IPS-20b (cell line): ENCODE measurements at regions not wholly inside any gene's neighbourhood (a gene's known extent, or its start where the extent isn't known, plus 50 kb on each side); places are given as distances from the start of the nearest gene placed in this dataset.

Source experiments
- H3K27ac ChIP-seq: one replicate; pipeline ENCODE4 v1.5.1; 2013; ENCODE audit warnings: low read length
- H3K27me3 ChIP-seq: 2 replicates; pipeline ENCODE4 v1.6.1; 2013; ENCODE audit warnings: mild to moderate bottlenecking, low read length, inconsistent platforms; ENCODE audit not compliant: insufficient read depth
- H3K36me3 ChIP-seq: 2 replicates; pipeline ENCODE4 v1.6.1; 2013; ENCODE audit warnings: low read depth, mild to moderate bottlenecking, inconsistent platforms, low read length, moderate library complexity; ENCODE audit not compliant: insufficient read depth
- H3K4me1 ChIP-seq: 2 replicates; pipeline ENCODE4 v1.6.1; 2013; ENCODE audit warnings: mild to moderate bottlenecking, control low read depth, inconsistent platforms, low read length, moderate library complexity; ENCODE audit not compliant: insufficient read depth
- H3K4me3 ChIP-seq: 2 replicates; pipeline ENCODE4 v1.5.1; 2013; ENCODE audit warnings: mild to moderate bottlenecking, low read length, inconsistent platforms
- H3K9ac ChIP-seq: 2 replicates; pipeline ENCODE4 v1.6.1; 2013; ENCODE audit warnings: low read depth, mild to moderate bottlenecking, inconsistent platforms, low read length, moderate library complexity
- H3K9me3 ChIP-seq: 2 replicates; pipeline ENCODE4 v1.6.1; 2013; ENCODE audit warnings: mild to moderate bottlenecking, low read depth, low read length, inconsistent platforms; ENCODE audit not compliant: insufficient read depth

- peaks cover 14% of the 10 kb centered on the region; the same call in 1 of the 2 replicates for H3K27me3 ChIP-seq
- H3K4me3 ChIP-seq, result no peak overlapping the region
- peaks cover 15% of the 10 kb centered on the region; the same call in 1 of the 2 replicates for H3K9me3 ChIP-seq
- H3K27ac ChIP-seq, result no peak overlapping the region
- no peak overlapping the region for H3K9ac ChIP-seq
- no peaks in the 10 kb centered on the region for H3K36me3 ChIP-seq
- H3K4me1 ChIP-seq, result peaks cover 10% of the 10 kb centered on the region; the same call in 1 of the 2 replicates
Measured at GRCh38 chr11:115051938-115052590, 373.7 kb downstream of the NXPE2 start.

- H3K4me1 ChIP-seq, result peaks cover 10% of the 10 kb centered on the region; the same call in 1 of the 2 replicates
Measured at GRCh38 chr11:115052601-115053000, 374.3 kb downstream of the NXPE2 start.

GRCh38 chr11:115054570-115055538, 376.5 kb downstream of the NXPE2 start:
- peaks cover 14% of the 10 kb centered on the region; the same call in 1 of the 2 replicates for H3K27me3 ChIP-seq
- H3K36me3 ChIP-seq, result no peaks in the 10 kb centered on the region
- H3K27ac ChIP-seq, result no peak overlapping the region
- no peak overlapping the region for H3K4me3 ChIP-seq
- peaks cover 17% of the 10 kb centered on the region; the same call in 1 of the 2 replicates for H3K9me3 ChIP-seq
- H3K4me1 ChIP-seq, result peaks cover 10% of the 10 kb centered on the region; the same call in 1 of the 2 replicates
- no peak overlapping the region for H3K9ac ChIP-seq

More at GRCh38 chr11:115052601-115053000, 374.3 kb downstream of the NXPE2 start:
- no peak overlapping the region for H3K4me3 ChIP-seq
- H3K9ac ChIP-seq, result no peak overlapping the region
- H3K27ac ChIP-seq, result no peak overlapping the region
- H3K9me3 ChIP-seq, result peaks cover 17% of the 10 kb centered on the region; the same call in 1 of the 2 replicates
- no peaks in the 10 kb centered on the region for H3K36me3 ChIP-seq
- peaks cover 14% of the 10 kb centered on the region; the same call in 1 of the 2 replicates for H3K27me3 ChIP-seq

DNA sequence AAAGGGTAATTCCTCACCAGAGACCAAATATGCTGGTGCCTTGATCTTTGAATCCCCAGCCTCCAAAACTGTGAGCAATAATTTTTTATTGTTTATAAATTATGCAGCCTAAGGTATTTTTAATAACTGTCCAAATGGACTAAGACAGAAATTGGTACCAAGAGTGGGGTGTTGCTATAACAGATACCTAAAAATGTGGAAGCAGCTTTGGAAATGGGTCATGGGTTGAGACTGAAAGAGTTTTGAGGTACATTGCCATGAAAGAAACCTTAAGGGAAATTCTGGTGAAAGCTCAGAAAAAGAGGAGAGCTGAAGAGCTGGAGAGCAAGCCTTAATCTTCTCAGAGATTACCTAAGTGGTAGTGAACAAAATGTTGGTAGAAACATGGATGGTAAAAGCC, 378.2 kb downstream of the NXPE2 start:
- H3K4me3 ChIP-seq, result no peak overlapping the region
- no peak overlapping the region for H3K9ac ChIP-seq
- H3K27ac ChIP-seq, result no peak overlapping the region
- H3K27me3 ChIP-seq, result peaks cover 9% of the 10 kb centered on the region; the same call in 1 of the 2 replicates
- H3K9me3 ChIP-seq, result peaks cover 17% of the 10 kb centered on the region; the same call in 1 of the 2 replicates
- no peaks in the 10 kb centered on the region for H3K36me3 ChIP-seq
- no peaks in the 10 kb centered on the region; the same call in 1 of the 2 replicates for H3K4me1 ChIP-seq

DNA sequence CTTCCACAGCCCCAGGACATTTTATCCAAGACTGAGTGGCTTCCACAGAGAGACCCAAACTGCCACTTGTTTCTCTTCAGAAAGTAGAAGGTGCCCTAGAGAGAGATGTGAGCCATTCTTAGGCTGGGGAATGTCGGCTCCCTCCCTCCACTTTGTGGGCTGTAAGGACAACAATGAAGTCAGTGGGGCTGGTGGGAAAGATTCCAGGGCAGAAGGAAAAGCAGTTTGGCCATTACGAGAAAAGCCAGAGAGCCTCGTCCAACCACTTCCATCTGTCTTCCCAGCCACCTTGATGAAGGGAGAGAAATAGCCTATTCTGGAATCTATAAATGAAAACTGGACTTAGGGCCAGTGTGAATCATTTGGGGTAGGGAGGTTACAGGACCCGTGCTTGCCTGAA, 382.5 kb downstream of the NXPE2 start:
- Histone ChIP-seq H3K27ac (no peak overlapping the region), H3K4me3 (no peak overlapping the region), H3K4me1 (no peaks in the 10 kb centered on the region), H3K9me3 (peaks cover 19% of the 10 kb centered on the region), H3K36me3 (no peaks in the 10 kb centered on the region), H3K27me3 (no peaks in the 10 kb centered on the region), H3K9ac (no peak overlapping the region)

DNA sequence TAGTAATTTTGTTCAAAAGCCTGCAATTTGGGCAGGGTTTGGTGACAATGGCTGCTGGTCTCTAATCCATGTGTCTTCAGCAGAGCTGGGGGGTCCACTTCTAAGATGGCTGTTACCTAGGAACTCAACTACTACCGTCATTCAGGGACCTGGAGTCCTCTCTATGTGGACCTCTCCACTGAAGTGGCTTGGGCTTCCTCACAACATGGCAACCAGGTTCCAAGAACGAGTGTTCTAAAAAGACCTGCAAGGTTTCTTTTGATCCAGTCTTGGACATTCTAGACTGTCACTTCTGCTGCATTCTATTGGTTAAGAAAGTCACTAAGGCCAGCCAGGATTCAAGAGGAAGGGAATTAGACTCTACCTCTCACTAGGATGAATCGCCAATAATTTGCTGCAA, 387.0 kb downstream of the NXPE2 start:
- H3K4me3 ChIP-seq, result no peak overlapping the region
- no peaks in the 10 kb centered on the region for H3K4me1 ChIP-seq
- H3K9me3 ChIP-seq, result peaks cover 5% of the 10 kb centered on the region
- H3K9ac ChIP-seq, result no peak overlapping the region
- no peaks in the 10 kb centered on the region for H3K27me3 ChIP-seq
- H3K27ac ChIP-seq, result no peak overlapping the region
- H3K36me3 ChIP-seq, result no peaks in the 10 kb centered on the region

- H3K36me3 ChIP-seq, result no peaks in the 10 kb centered on the region
- no peak overlapping the region for H3K9ac ChIP-seq
- H3K9me3 ChIP-seq, result peaks cover 5% of the 10 kb centered on the region
Measured at GRCh38 chr11:115065830-115066664, 387.7 kb downstream of the NXPE2 start.

GRCh38 chr11:115067471-115067870, 389.1 kb downstream of the NXPE2 start:
- H3K27me3 ChIP-seq, result no peaks in the 10 kb centered on the region
- H3K36me3 ChIP-seq, result no peaks in the 10 kb centered on the region
- no peak overlapping the region for H3K9ac ChIP-seq
- no peaks in the 10 kb centered on the region for H3K4me1 ChIP-seq
- H3K27ac ChIP-seq, result no peak overlapping the region
- no peak overlapping the region for H3K4me3 ChIP-seq
- H3K9me3 ChIP-seq, result peaks cover 5% of the 10 kb centered on the region

More at GRCh38 chr11:115065830-115066664, 387.7 kb downstream of the NXPE2 start:
- Histone ChIP-seq H3K4me1 (no peaks in the 10 kb centered on the region), H3K27ac (no peak overlapping the region), H3K27me3 (no peaks in the 10 kb centered on the region), H3K4me3 (no peak overlapping the region)

DNA sequence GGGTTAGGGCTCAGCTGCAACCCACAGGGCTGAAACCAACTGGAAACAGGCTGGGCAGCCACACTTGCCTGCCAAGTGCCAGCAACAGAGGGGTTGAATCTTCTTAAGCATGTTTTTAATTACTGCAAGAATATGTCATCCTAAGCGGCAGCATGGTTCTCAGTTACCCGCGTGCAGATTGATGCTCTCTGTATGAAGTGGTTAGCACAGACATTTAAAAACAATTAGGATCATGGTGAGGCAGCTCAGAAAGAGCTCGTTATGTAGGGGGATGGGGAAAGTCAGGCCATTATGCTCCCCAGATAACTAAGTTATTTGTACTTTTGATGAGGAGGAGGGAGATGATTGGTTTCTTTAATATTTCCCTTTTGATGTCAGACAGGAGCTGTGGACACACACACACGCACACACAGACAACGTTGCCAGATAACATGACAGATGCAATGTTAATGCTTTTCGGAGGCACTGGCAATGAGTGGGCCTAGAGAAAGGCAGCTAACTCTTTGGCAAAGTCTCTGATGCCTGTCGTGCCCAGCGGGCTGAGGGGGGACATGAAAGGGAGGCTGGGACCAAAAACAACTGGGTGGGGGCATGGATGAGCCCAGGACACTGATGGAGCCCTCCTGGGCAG, 389.7 kb downstream of the NXPE2 start:
- Histone ChIP-seq H3K4me3 (no peak overlapping the region), H3K4me1 (no peaks in the 10 kb centered on the region), H3K27ac (no peak overlapping the region), H3K9ac (no peak overlapping the region), H3K36me3 (no peaks in the 10 kb centered on the region), H3K9me3 (peaks cover 5% of the 10 kb centered on the region), H3K27me3 (no peaks in the 10 kb centered on the region)

- no peak overlapping the region for H3K4me3 ChIP-seq
- H3K9ac ChIP-seq, result no peak overlapping the region
- H3K27me3 ChIP-seq, result no peaks in the 10 kb centered on the region
- H3K9me3 ChIP-seq, result peaks cover 5% of the 10 kb centered on the region
- no peaks in the 10 kb centered on the region for H3K4me1 ChIP-seq
- no peak overlapping the region for H3K27ac ChIP-seq
- no peaks in the 10 kb centered on the region for H3K36me3 ChIP-seq
Measured at GRCh38 chr11:115069599-115069998, 391.3 kb downstream of the NXPE2 start.

DNA sequence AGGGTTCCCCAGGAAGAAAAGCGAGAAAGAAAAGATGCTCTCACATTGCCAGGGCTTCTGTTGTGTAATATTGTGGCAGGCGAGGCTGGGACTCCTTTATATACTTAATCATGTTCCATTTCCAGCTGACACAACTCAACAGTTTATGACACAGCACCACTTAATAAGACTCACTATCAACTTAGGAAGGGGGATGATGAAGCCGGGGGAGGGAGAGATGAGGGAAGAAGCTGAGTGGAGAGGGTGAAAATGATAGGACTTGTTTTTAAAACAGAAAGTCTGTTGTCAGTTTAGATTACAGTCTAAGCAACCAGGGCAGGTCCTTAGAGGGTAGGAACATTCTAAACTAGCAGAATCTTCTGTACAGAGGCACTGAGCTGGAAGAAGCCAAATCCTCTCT, 397.0 kb downstream of the NXPE2 start:
- no peak overlapping the region for H3K9ac ChIP-seq
- H3K27me3 ChIP-seq, result peaks cover 10% of the 10 kb centered on the region; the same call in 1 of the 2 replicates
- no peak overlapping the region for H3K27ac ChIP-seq
- H3K36me3 ChIP-seq, result no peaks in the 10 kb centered on the region
- H3K4me3 ChIP-seq, result no peak overlapping the region
- H3K4me1 ChIP-seq, result no peaks in the 10 kb centered on the region
- H3K9me3 ChIP-seq, result no peaks in the 10 kb centered on the region
